HG03460 (cell line): ENCODE measurements at regions not wholly inside any gene's neighbourhood (a gene's known extent, or its start where the extent isn't known, plus 50 kb on each side); places are given as distances from the start of the nearest gene placed in this dataset.
"Not testable (repeated sequence)": the region's sequence is repeated elsewhere in the genome, so short reads cannot be mapped to it uniquely, and the experiment has no call there.

Experiments used
- ATAC-seq: cut with Tn5 transposase; IDR thresholded peaks from one replicate; pipeline ENCODE4 v1.9.1; 2021; ENCODE audit not compliant: unreplicated experiment

- ATAC-seq = no peak
These were observed 318.4 kb downstream of the KLF12 start for GRCh38 chr13:73815796-73816195.

GRCh38 chr13:73810647-73811046, 323.6 kb downstream of the KLF12 start:
- no peak for ATAC-seq

- ATAC-seq = no peak
These were observed 324.6 kb downstream of the KLF12 start for GRCh38 chr13:73809561-73809960.

GRCh38 chr13:73808318-73808717, 325.9 kb downstream of the KLF12 start:
- no peak for ATAC-seq

GRCh38 chr13:73805326-73805958, 328.8 kb downstream of the KLF12 start:
- not testable (repeated sequence) for ATAC-seq

- no peak for ATAC-seq
These were observed 330.2 kb downstream of the KLF12 start for GRCh38 chr13:73803997-73804396.

- no peak for ATAC-seq
These were observed 334.2 kb downstream of the KLF12 start for GRCh38 chr13:73800011-73800410.

- no peak for ATAC-seq
These were observed 339.4 kb downstream of the KLF12 start for GRCh38 chr13:73794755-73795154.

GRCh38 chr13:73793361-73793760, 340.8 kb downstream of the KLF12 start:
- no peak for ATAC-seq

- ATAC-seq = no peak
These were observed 341.4 kb downstream of the KLF12 start for GRCh38 chr13:73792796-73793195.

- no peak for ATAC-seq
These were observed 351.5 kb downstream of the KLF12 start for GRCh38 chr13:73782450-73783449.

GRCh38 chr13:73781384-73781783, 352.8 kb downstream of the KLF12 start:
- ATAC-seq = no peak

- no peak for ATAC-seq
These were observed 354.3 kb downstream of the KLF12 start for GRCh38 chr13:73779881-73780280.

- ATAC-seq = no peak
These were observed 355.9 kb downstream of the KLF12 start for GRCh38 chr13:73778242-73778864.

- ATAC-seq = no peak
These were observed 357.1 kb downstream of the KLF12 start for GRCh38 chr13:73777134-73777533.

- no peak for ATAC-seq
These were observed 357.9 kb downstream of the KLF12 start for GRCh38 chr13:73776151-73776785.

- ATAC-seq = no peak
These were observed 361.0 kb downstream of the KLF12 start for GRCh38 chr13:73773168-73773549.

GRCh38 chr13:73772449-73773167, 361.6 kb downstream of the KLF12 start:
- no peak for ATAC-seq

- no peak for ATAC-seq
These were observed 366.4 kb downstream of the KLF12 start for GRCh38 chr13:73767747-73768315.

- ATAC-seq = no peak
These were observed 366.9 kb downstream of the KLF12 start for GRCh38 chr13:73767191-73767741.
